ENCODE measurements at regions not wholly inside any gene's neighbourhood (a gene's known extent, or its start where the extent isn't known, plus 50 kb on each side); places are given as distances from the start of the nearest gene placed in this dataset.
A peak's percentile ranks its signal among the peaks of the same experiment; 100 is the strongest.

DNA sequence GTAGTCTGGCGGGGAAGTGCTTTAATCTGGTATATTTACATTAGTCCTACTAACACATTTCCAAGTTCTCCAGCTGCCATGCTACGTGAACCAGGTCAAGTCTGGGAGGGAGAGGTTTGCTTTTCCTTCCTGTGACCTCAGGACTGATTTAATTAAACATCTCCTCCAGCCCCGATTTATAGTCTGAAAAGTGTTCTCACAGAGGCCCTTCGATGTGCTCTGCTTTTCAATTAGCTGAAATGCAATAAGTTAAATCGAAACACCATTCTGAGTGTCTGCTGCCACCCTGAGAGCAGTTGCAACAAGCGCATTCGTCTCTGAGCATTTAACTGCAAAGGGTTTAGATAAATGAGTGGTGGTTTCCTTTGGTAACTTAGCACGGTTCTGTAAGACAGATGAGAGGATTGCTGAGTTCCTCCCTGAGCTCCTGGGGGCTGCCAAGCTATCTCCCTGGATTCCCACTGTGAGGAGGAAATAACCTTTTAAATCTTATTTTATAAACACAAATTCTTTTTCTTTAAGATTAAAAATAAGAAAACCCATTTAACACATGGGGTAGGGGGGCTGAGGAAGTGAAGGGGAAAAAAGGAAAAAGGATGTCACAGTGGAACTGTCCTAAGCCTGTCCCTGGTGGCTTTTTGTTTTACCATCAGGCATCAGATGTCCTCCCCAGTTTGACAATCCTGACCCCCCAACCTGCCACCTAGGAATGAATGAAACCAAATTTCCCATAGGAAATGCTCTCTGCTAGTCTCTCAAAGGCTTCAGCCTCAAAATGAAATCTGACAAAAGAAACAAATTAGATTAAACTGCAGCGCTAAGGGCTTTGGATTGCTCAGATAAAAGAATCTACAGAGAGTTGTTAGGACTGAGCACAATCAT is 56.5 kb upstream of the CREB1 start:
- in situ Hi-C loops (cut with MboI) (loop anchor here (5.0 to 25.0 kb wide), 4 partner anchors 146 to 911 kb away; no protein-coding TSS in a partner anchor), intact Hi-C loops (cut with micrococcal nuclease) (loop anchor here (1.0 to 10.0 kb wide), 4 partner anchors 128 to 918 kb away; no protein-coding TSS in a partner anchor)
- H3K9me1 ChIP-seq (ENCODE audit: control insufficient read depth, insufficient read depth, low read length): no peaks in the 10 kb centered on the region
- ChIA-PET POLR2A (interaction anchor here (0.7 kb wide), 1 partner anchor 171 kb away, joined by 3 read pairs; no protein-coding TSS in a partner anchor), CTCF (ENCODE audit: low intra/inter-chr PET ratio) (interaction anchor here (0.6 to 2.6 kb wide), 5 partner anchors 33 to 926 kb away, joined by 3 to 16 read pairs (median 4); no protein-coding TSS in a partner anchor)
- peak overlapping the region; percentile 34; the same call in 1 of the 2 replicates for H2AFZ ChIP-seq (ENCODE audit: low read depth, low read length)
- H3K4me1 ChIP-seq (replicated peaks in 1 of 2; ENCODE audit: control insufficient read depth in 2 of 2, insufficient read depth in 2 of 2, low read length in 2 of 2): no peaks in the 10 kb centered on the region; a peak in 1 of 5 replicates
- H4K20me1 ChIP-seq (replicated peaks; ENCODE audit: control insufficient read depth, insufficient read depth, low read length): no peaks in the 10 kb centered on the region
- H3K4me2 ChIP-seq (ENCODE audit: insufficient read depth, low read length): no peak overlapping the region
- no peak overlapping the region for H3K4me3 ChIP-seq
- no peaks in the 10 kb centered on the region for H3K9me3 ChIP-seq (replicated peaks; ENCODE audit: control insufficient read depth, insufficient read depth, low read depth, low read length)
- no peak overlapping the region for H3K27ac ChIP-seq (ENCODE audit: extremely low read depth, low read depth, low read length)
- no peaks in the 10 kb centered on the region for H3K79me2 ChIP-seq (ENCODE audit: control insufficient read depth, insufficient read depth, low read length)
- DNase-seq (ENCODE audit: extremely low read depth in 1 of 4, low spot score in 3 of 4) (peak in 1 of 4 experiments; percentile 57), FAIRE-seq (peak; percentile 87), ATAC-seq (peak; percentile 84)
- H3K9ac ChIP-seq (ENCODE audit: insufficient read depth in 1 of 2, low read depth in 2 of 2, low read length in 2 of 2): no peak overlapping the region
- BruUV-seq (replicated peaks): no TSS peak
- WGBS (ENCODE audit: insufficient coverage, low coverage, missing lambda C conversion rate): 29% methylated on average over 9 of the region's 9 CpGs
- no peaks in the 10 kb centered on the region for H3K27me3 ChIP-seq (ENCODE audit: control insufficient read depth in 2 of 2, insufficient read depth in 2 of 2, low read length in 2 of 2)
- no peaks in the 10 kb centered on the region for H3K36me3 ChIP-seq (ENCODE audit: control insufficient read depth, insufficient read depth, low read length)
- TF ChIP-seq KAT7 (CRISPR knock-in tag; IDR thresholded peaks at IDR 0.05; ENCODE audit: borderline replicate concordance): no peak
- TF ChIP-seq RAD21 (CRISPR knock-in tag; conservative IDR thresholded peaks at IDR 0.05 in 1 of 2, IDR thresholded peaks at IDR 0.05 in 1 of 2): peak; percentile 78 to 82
- TF ChIP-seq DMBX1 (CRISPR knock-in tag; IDR thresholded peaks at IDR 0.05; ENCODE audit: borderline replicate concordance): no peak
- TF ChIP-seq BRCA1 (IDR thresholded peaks at IDR 0.05): no peak
- TF ChIP-seq BRCA1 (CRISPR knock-in tag; IDR thresholded peaks at IDR 0.05): no peak
- TF ChIP-seq RB1 (IDR thresholded peaks at IDR 0.05; ENCODE audit: low read depth): no peak
- TF ChIP-seq SRSF3 (IDR thresholded peaks at IDR 0.05; ENCODE audit: insufficient read depth, low read length): no peak
- TF ChIP-seq WHSC1 (IDR thresholded peaks at IDR 0.05; ENCODE audit: low read length): no peak
- TF ChIP-seq, protein P1, sequence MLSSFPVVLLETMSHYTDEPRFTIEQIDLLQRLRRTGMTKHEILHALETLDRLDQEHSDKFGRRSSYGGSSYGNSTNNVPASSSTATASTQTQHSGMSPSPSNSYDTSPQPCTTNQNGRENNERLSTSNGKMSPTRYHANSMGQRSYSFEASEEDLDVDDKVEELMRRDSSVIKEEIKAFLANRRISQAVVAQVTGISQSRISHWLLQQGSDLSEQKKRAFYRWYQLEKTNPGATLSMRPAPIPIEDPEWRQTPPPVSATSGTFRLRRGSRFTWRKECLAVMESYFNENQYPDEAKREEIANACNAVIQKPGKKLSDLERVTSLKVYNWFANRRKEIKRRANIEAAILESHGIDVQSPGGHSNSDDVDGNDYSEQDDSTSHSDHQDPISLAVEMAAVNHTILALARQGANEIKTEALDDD (IDR thresholded peaks at IDR 0.05): peak; percentile 31; the same call in 1 of the 2 replicates
- TF ChIP-seq ZNF197 (CRISPR knock-in tag; IDR thresholded peaks at IDR 0.05; ENCODE audit: low read depth): no peak
- TF ChIP-seq ZNF79 (CRISPR knock-in tag; IDR thresholded peaks at IDR 0.05; ENCODE audit: low read depth): no peak
- TF ChIP-seq ZNF644 (tag; IDR thresholded peaks at IDR 0.05; ENCODE audit: low read depth): no peak

Data from K562 (cell line).